Endothelial cell of umbilical vein (primary cell): ENCODE measurements at regions not wholly inside any gene's neighbourhood (a gene's known extent, or its start where the extent isn't known, plus 50 kb on each side); places are given as distances from the start of the nearest gene placed in this dataset. TPM values are rescaled to one million over a fixed set of nuclear protein-coding genes. Genes with fewer than 3 reads are reported as not detected.
A peak's percentile ranks its signal among the peaks of the same experiment; 100 is the strongest.

ENCODE experiments used
- BruUV-seq: library from RNA; stranded (reverse); fragments of 400-500 nt; replicated peaks from 2 replicates; lab custom pipeline; 2021; lab: Mats Ljungman, UMichigan
- CTCF ChIA-PET: fragments of 300-600, 350-600 bp; sonication (Branson Sonifier 250); formaldehyde crosslinking; loops from one replicate; lab custom pipeline; 2021; ENCODE audit warnings: antibody characterized with exemption, inconsistent platforms; lab: Charles Lee
- POLR2A ChIA-PET: fragments of 300-600, 350-600 bp; sonication (Branson Sonifier 250); formaldehyde crosslinking; loops from one replicate; lab custom pipeline; 2021; ENCODE audit warnings: antibody characterized with exemption, inconsistent platforms; lab: Charles Lee
- DNase-seq: peaks from one replicate; pipeline ENCODE4 v3.0.0-alpha.2; 2011; ENCODE audit warnings: low read depth, low spot score
- FAIRE-seq: peaks from 2 replicates; lab custom pipeline; 2011; peaks lifted over from hg19 to GRCh38; lab: Jason Lieb, UNC
- H2AFZ ChIP-seq: 2 replicates; pipeline ENCODE4 v1.6.0; 2012; ENCODE audit warnings: low read depth, low read length, control low read depth, inconsistent platforms
- H3K27ac ChIP-seq: 2 replicates; pipeline ENCODE4 v1.5.1; 2011; ENCODE audit warnings: low read depth, mild to moderate bottlenecking, control low read depth, low read length, moderate library complexity; ENCODE audit not compliant: insufficient read depth
- H3K27me3 ChIP-seq, 2 experiments: 2 replicates each; pipeline versions ENCODE4 v1.6.0 to v1.6.1; 2011; ENCODE audit warnings: low read length in 2 of 2, mixed read lengths in 1 of 2; ENCODE audit not compliant: control insufficient read depth in 2 of 2, insufficient read depth in 2 of 2
- H3K36me3 ChIP-seq, 2 experiments: 2 replicates in 1 of 2; 3 replicates in 1 of 2; pipeline ENCODE4 v1.5.1; 2011; ENCODE audit warnings: low read length in 2 of 2, mild to moderate bottlenecking in 1 of 2, moderate library complexity in 1 of 2; ENCODE audit not compliant: control insufficient read depth in 2 of 2, insufficient read depth in 2 of 2; ENCODE audit errors: extremely low read depth in 1 of 2
- H3K4me1 ChIP-seq: 3 replicates; pipeline ENCODE4 v1.5.1; 2011; ENCODE audit warnings: mild to moderate bottlenecking, low read length; ENCODE audit not compliant: control insufficient read depth, insufficient read depth; ENCODE audit errors: extremely low read depth
- H3K4me2 ChIP-seq: 2 replicates; pipeline ENCODE4 v1.6.1; 2011; ENCODE audit warnings: low read length, control low read depth, mixed read lengths; ENCODE audit not compliant: insufficient read depth
- H3K4me3 ChIP-seq, 3 experiments: fragments of 200-600 bp in 1 of 3; sonication (generic), shearing (Covaris generic) in 1 of 3; replicated peaks in 1 of 3; 2 replicates each; pipeline ENCODE4 v1.5.1; 2011 to 2016; ENCODE audit warnings: control low read depth in 3 of 3, low read length in 3 of 3, mild to moderate bottlenecking in 2 of 3, inconsistent platforms in 1 of 3, low read depth in 1 of 3, moderate library complexity in 1 of 3; ENCODE audit not compliant: insufficient read depth in 1 of 3
- H3K79me2 ChIP-seq: 2 replicates; pipeline ENCODE4 v1.6.0; 2012; ENCODE audit warnings: low read length, inconsistent platforms; ENCODE audit not compliant: control insufficient read depth, insufficient read depth
- H3K9ac ChIP-seq: replicated peaks from 2 replicates; pipeline ENCODE3; 2011; ENCODE audit warnings: low read length, control low read depth; ENCODE audit not compliant: insufficient read depth; ENCODE audit errors: extremely low read depth
- H3K9me1 ChIP-seq: replicated peaks from 3 replicates; pipeline ENCODE4 v1.6.0; 2011; ENCODE audit warnings: mild to moderate bottlenecking, low read length; ENCODE audit not compliant: control insufficient read depth, insufficient read depth; ENCODE audit errors: extremely low read depth
- H3K9me3 ChIP-seq: replicated peaks from 2 replicates; pipeline ENCODE4 v1.5.1; 2012; ENCODE audit warnings: low read length, inconsistent platforms; ENCODE audit not compliant: control insufficient read depth, insufficient read depth
- H4K20me1 ChIP-seq: replicated peaks from 2 replicates; pipeline ENCODE3; 2011; ENCODE audit warnings: mild to moderate bottlenecking, low read length; ENCODE audit not compliant: control insufficient read depth, insufficient read depth; ENCODE audit errors: extremely low read depth
- EZH2 ChIP-seq: IDR thresholded peaks from 2 replicates; pipeline ENCODE4 v1.6.1; 2012; ENCODE audit warnings: borderline replicate concordance, low read depth, mild to moderate bottlenecking, moderate library complexity, low read length, inconsistent platforms; ENCODE audit not compliant: severe bottlenecking
- POLR2A ChIP-seq: IDR thresholded peaks from 2 replicates; pipeline ENCODE4 v1.6.1; 2012; ENCODE audit warnings: low read depth, mild to moderate bottlenecking, control low read depth, low read length
- POLR2AphosphoS5 ChIP-seq: IDR thresholded peaks from 2 replicates; pipeline ENCODE4 v1.6.1; 2012; ENCODE audit warnings: low read depth, mild to moderate bottlenecking, control low read depth, low read length, moderate library complexity; ENCODE audit not compliant: insufficient read depth
- dilution Hi-C: fragments of 300-500 bp; cut with MboI; formaldehyde crosslinking; loops from one replicate; pipeline ENCODE4 v1.15.0; 2019; ENCODE audit warnings: low sequenced_read_pairs; ENCODE audit not compliant: extremely low pct_ligation_motif_present
- intact Hi-C: fragments of 100-400 bp; cut with micrococcal nuclease; formaldehyde crosslinking; loops from one replicate; pipeline ENCODE4 v1.10.0; 2022
- small RNA-seq: library from RNA; depleted of rRNA; stranded (forward); fragments of <200 nt; gene quantifications from one replicate; pipeline ENCODE3, GENCODE V24; 2012; ENCODE audit warnings: low replicate concordance, low read depth; ENCODE audit not compliant: insufficient read depth, insufficient read length
- TF ChIP-seq, protein P1 (sequence below): IDR thresholded peaks from 2 replicates; pipeline ENCODE4 v1.6.1; 2011; ENCODE audit not compliant: insufficient read depth, insufficient read length

DNA sequence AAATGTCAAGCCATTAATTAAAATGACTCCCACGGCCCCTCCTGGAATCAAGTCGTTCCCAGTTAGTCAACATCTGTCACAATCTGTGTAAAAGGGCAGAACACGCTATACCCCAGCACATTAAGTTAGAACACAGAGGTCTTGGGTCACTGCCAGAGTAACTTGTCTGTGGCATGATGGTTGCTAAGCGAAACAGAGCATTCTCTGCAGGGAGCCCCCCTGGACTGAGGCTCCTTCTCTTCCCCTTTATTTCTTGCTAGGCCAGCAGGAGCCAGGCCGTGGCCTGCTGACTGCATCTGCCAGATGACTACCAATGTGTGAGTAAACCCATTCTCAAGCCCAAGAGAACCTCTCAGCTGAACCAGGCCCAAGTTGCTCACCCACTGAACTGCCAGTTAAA lies 51.9 kb upstream of the ZBED3 start:
- Histone ChIP-seq H3K36me3 (no peaks in the 10 kb centered on the region), H3K27me3 (no peaks in the 10 kb centered on the region), H3K9ac (no peak overlapping the region), H3K9me3 (no peaks in the 10 kb centered on the region), H3K4me2 (peak overlapping the region; percentile 46), H3K27ac (peak overlapping the region; percentile 45), H3K4me3 (no peak overlapping the region), H4K20me1 (no peaks in the 10 kb centered on the region), H3K4me1 (peaks cover 10% of the 10 kb centered on the region), H3K9me1 (no peaks in the 10 kb centered on the region), H2AFZ (peak overlapping the region; percentile 77), H3K79me2 (no peaks in the 10 kb centered on the region)
- DNase-seq = no peak
- no TSS peak for BruUV-seq
- dilution Hi-C loops (no loop called here), intact Hi-C loops (no loop called here)
- TF ChIP-seq, protein P1, sequence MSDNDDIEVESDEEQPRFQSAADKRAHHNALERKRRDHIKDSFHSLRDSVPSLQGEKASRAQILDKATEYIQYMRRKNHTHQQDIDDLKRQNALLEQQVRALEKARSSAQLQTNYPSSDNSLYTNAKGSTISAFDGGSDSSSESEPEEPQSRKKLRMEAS = no peak
- TF ChIP-seq POLR2A = no peak
- TF ChIP-seq POLR2AphosphoS5 = no peak
- TF ChIP-seq EZH2 = no peak
- peak; percentile 70 for FAIRE-seq
- POLR2A ChIA-PET = no interaction called here
- CTCF ChIA-PET = no interaction called here

Small RNA genes lying in the stretch of these regions (small RNA-seq; reads per million reads assigned to genes)
- not detected for gene HMGB1P35
